LoVo (cell line): ENCODE measurements at regions not wholly inside any gene's neighbourhood (a gene's known extent, or its start where the extent isn't known, plus 50 kb on each side); places are given as distances from the start of the nearest gene placed in this dataset.

Source experiments
- DNase-seq: peaks from one replicate; pipeline ENCODE4 v3.0.0-alpha.2; 2016; ENCODE audit warnings: low spot score

- DNase-seq, result no peak
Observed at GRCh38 chr16:61596655-61597054, 439.6 kb downstream of the CDH8 start.

GRCh38 chr16:61595605-61596004 lies 440.6 kb downstream of the CDH8 start:
- no peak for DNase-seq

- no peak for DNase-seq
Observed at GRCh38 chr16:61590577-61590976, 445.7 kb downstream of the CDH8 start.

- DNase-seq, result no peak
Observed at GRCh38 chr16:61587526-61587925, 448.7 kb downstream of the CDH8 start.

- DNase-seq, result no peak
Observed at GRCh38 chr16:61581417-61582046, 454.7 kb downstream of the CDH8 start.

- DNase-seq, result no peak
Observed at GRCh38 chr16:61580579-61580978, 455.7 kb downstream of the CDH8 start.

GRCh38 chr16:61579195-61579594 lies 457.0 kb downstream of the CDH8 start:
- DNase-seq, result no peak

- no peak for DNase-seq
Observed at GRCh38 chr16:61576476-61576875, 459.8 kb downstream of the CDH8 start.

GRCh38 chr16:61575617-61576016 lies 460.6 kb downstream of the CDH8 start:
- no peak for DNase-seq

GRCh38 chr16:61569028-61569427 lies 467.2 kb downstream of the CDH8 start:
- no peak for DNase-seq

GRCh38 chr16:61564716-61565115 lies 471.5 kb downstream of the CDH8 start:
- no peak for DNase-seq

- no peak for DNase-seq
Observed at GRCh38 chr16:61555718-61556441, 480.4 kb downstream of the CDH8 start.

GRCh38 chr16:61549327-61549726 lies 486.9 kb downstream of the CDH8 start:
- no peak for DNase-seq

- DNase-seq, result no peak
Observed at GRCh38 chr16:61547626-61548025, 488.6 kb downstream of the CDH8 start.

GRCh38 chr16:61544165-61544564 lies 492.1 kb downstream of the CDH8 start:
- no peak for DNase-seq

- no peak for DNase-seq
Observed at GRCh38 chr16:61540216-61540615, 496.0 kb downstream of the CDH8 start.

- no peak for DNase-seq
Observed at GRCh38 chr16:61530697-61531096, 505.5 kb downstream of the CDH8 start.

GRCh38 chr16:61500851-61501250 lies 535.4 kb downstream of the CDH8 start:
- DNase-seq, result no peak

- no peak for DNase-seq
Observed at GRCh38 chr16:61480250-61480649, 556.0 kb downstream of the CDH8 start.

- no peak for DNase-seq
Observed at GRCh38 chr16:61471737-61472136, 564.5 kb downstream of the CDH8 start.

GRCh38 chr16:61471023-61471422 lies 565.2 kb downstream of the CDH8 start:
- DNase-seq, result no peak

- DNase-seq, result no peak
Observed at GRCh38 chr16:61465285-61465684, 571.0 kb downstream of the CDH8 start.

- no peak for DNase-seq
Observed at GRCh38 chr16:61460020-61460419, 576.2 kb downstream of the CDH8 start.

- DNase-seq, result no peak
Observed at GRCh38 chr16:61435346-61435745, 600.9 kb downstream of the CDH8 start.
